ENCODE measurements at regions not wholly inside any gene's neighbourhood (a gene's known extent, or its start where the extent isn't known, plus 50 kb on each side); places are given as distances from the start of the nearest gene placed in this dataset.
A peak's percentile ranks its signal among the peaks of the same experiment; 100 is the strongest.

DNA sequence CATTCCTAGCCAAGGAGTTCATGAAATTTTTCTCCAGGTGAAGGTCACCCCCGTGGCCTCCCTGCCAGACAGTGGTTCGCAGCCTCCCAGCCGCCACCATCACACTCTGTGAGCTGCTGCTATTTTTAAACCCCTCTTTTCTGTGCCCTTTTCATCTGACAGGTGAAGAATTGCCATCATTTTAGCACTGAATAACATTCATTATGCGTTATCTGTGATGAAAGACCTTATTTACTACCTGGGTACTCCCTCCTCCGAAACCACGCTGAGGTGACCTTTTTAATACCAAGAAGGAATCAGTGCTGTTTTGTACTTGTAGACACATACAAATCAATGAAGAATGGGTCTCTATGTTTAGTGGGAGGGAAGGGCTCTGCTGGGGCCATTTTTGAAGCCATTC lies 148.9 kb upstream of the GPR12 start:
- H3K9me3 ChIP-seq = no peaks in the 10 kb centered on the region
- intact Hi-C loops (cut with micrococcal nuclease; ENCODE audit: unreplicated experiment) = no loop called here
- Mint-ChIP-seq H3K27me3 (ENCODE audit: insufficient read depth, unreplicated experiment) (peaks cover 33% of the 10 kb centered on the region), H3K9me3 (ENCODE audit: unreplicated experiment) (no peaks in the 10 kb centered on the region), H3K36me3 (ENCODE audit: insufficient read depth, unreplicated experiment) (no peaks in the 10 kb centered on the region), H3K27ac (ENCODE audit: unreplicated experiment) (no peak overlapping the region), H3K4me1 (ENCODE audit: low read depth, unreplicated experiment) (no peaks in the 10 kb centered on the region), H3K4me3 (ENCODE audit: unreplicated experiment) (no peak overlapping the region)
- no peak overlapping the region for H3K4me3 ChIP-seq (ENCODE audit: low read depth, low read length)
- ChIA-PET POLR2A (no interaction called here), CTCF (no interaction called here)
- H3K27me3 ChIP-seq (replicated peaks; ENCODE audit: control insufficient read depth, insufficient read depth, low read length) = no peaks in the 10 kb centered on the region
- DNase-seq = peak in 1 of 2 experiments; percentile 13
- TF ChIP-seq, protein P1, sequence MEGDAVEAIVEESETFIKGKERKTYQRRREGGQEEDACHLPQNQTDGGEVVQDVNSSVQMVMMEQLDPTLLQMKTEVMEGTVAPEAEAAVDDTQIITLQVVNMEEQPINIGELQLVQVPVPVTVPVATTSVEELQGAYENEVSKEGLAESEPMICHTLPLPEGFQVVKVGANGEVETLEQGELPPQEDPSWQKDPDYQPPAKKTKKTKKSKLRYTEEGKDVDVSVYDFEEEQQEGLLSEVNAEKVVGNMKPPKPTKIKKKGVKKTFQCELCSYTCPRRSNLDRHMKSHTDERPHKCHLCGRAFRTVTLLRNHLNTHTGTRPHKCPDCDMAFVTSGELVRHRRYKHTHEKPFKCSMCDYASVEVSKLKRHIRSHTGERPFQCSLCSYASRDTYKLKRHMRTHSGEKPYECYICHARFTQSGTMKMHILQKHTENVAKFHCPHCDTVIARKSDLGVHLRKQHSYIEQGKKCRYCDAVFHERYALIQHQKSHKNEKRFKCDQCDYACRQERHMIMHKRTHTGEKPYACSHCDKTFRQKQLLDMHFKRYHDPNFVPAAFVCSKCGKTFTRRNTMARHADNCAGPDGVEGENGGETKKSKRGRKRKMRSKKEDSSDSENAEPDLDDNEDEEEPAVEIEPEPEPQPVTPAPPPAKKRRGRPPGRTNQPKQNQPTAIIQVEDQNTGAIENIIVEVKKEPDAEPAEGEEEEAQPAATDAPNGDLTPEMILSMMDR (IDR thresholded peaks at IDR 0.05; ENCODE audit: insufficient read depth in 1 of 2, low read depth in 1 of 2, low read length in 1 of 2, severe bottlenecking in 1 of 2, unreplicated experiment in 1 of 2) = no peak
- H3K36me3 ChIP-seq (ENCODE audit: control insufficient read depth, insufficient read depth, low read length) = no peaks in the 10 kb centered on the region
- no TSS peak for BruUV-seq (replicated peaks)
- no peaks in the 10 kb centered on the region for H3K4me1 ChIP-seq

DNA sequence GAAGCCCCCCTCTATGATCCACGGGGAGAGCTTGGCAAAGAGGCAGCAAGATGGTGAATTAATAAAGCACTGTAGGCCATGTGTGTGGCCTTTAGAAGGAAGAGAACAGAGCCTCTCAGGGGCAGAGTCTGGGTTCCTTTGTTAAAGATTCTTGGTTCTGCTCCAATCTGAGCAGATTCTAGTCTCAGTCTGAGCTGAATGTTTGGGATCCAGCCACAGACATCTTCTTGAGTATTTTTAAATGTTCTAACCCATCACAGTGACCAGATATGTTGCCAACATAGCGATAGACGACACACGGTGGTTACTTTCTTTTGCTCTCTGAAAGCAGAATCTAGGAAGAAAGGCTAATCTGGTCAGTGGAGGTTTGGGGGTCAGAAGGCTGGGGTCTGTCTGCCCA lies 147.5 kb upstream of the GPR12 start:
- no peaks in the 10 kb centered on the region for H3K4me1 ChIP-seq
- Mint-ChIP-seq H3K4me3 (ENCODE audit: unreplicated experiment) (no peak overlapping the region), H3K9me3 (ENCODE audit: unreplicated experiment) (peaks cover 12% of the 10 kb centered on the region), H3K27me3 (ENCODE audit: insufficient read depth, unreplicated experiment) (peaks cover 37% of the 10 kb centered on the region), H3K36me3 (ENCODE audit: insufficient read depth, unreplicated experiment) (no peaks in the 10 kb centered on the region), H3K27ac (ENCODE audit: unreplicated experiment) (no peak overlapping the region), H3K4me1 (ENCODE audit: low read depth, unreplicated experiment) (no peaks in the 10 kb centered on the region)
- H3K9me3 ChIP-seq = peaks cover 6% of the 10 kb centered on the region; the same call in 1 of the 2 replicates
- no peak for DNase-seq
- TF ChIP-seq, protein P1 (IDR thresholded peaks at IDR 0.05; ENCODE audit: insufficient read depth in 1 of 2, low read depth in 1 of 2, low read length in 1 of 2, severe bottlenecking in 1 of 2, unreplicated experiment in 1 of 2) = no peak
- H3K27me3 ChIP-seq (replicated peaks; ENCODE audit: control insufficient read depth, insufficient read depth, low read length) = no peaks in the 10 kb centered on the region
- no peaks in the 10 kb centered on the region for H3K36me3 ChIP-seq (ENCODE audit: control insufficient read depth, insufficient read depth, low read length)
- CTCF ChIA-PET = no interaction called here
- POLR2A ChIA-PET = no interaction called here
- intact Hi-C loops (cut with micrococcal nuclease; ENCODE audit: unreplicated experiment) = no loop called here
- no peak overlapping the region for H3K4me3 ChIP-seq (ENCODE audit: low read depth, low read length)
- no TSS peak for BruUV-seq (replicated peaks)

GRCh38 chr13:26899202-26899601 lies 138.6 kb upstream of the GPR12 start:
- no peaks in the 10 kb centered on the region; the same call in 1 of the 2 replicates for H3K27me3 ChIP-seq (replicated peaks; ENCODE audit: control insufficient read depth, insufficient read depth, low read length)
- peaks cover 19% of the 10 kb centered on the region for H3K27me3 Mint-ChIP-seq (ENCODE audit: insufficient read depth, unreplicated experiment)
- BruUV-seq (replicated peaks) = no TSS peak
- ChIA-PET POLR2A (no interaction called here), CTCF (no interaction called here)
- H3K4me3 Mint-ChIP-seq (ENCODE audit: unreplicated experiment) = no peak overlapping the region
- no peak overlapping the region for H3K4me3 ChIP-seq (ENCODE audit: low read depth, low read length)
- intact Hi-C loops (cut with micrococcal nuclease; ENCODE audit: unreplicated experiment) = no loop called here
- no peaks in the 10 kb centered on the region for H3K36me3 Mint-ChIP-seq (ENCODE audit: insufficient read depth, unreplicated experiment)
- no peak overlapping the region for H3K27ac Mint-ChIP-seq (ENCODE audit: unreplicated experiment)
- H3K4me1 Mint-ChIP-seq (ENCODE audit: low read depth, unreplicated experiment) = no peaks in the 10 kb centered on the region
- H3K9me3 Mint-ChIP-seq (ENCODE audit: unreplicated experiment) = peaks cover 14% of the 10 kb centered on the region
- no peaks in the 10 kb centered on the region for H3K36me3 ChIP-seq (ENCODE audit: control insufficient read depth, insufficient read depth, low read length)
- no peak for DNase-seq
- H3K4me1 ChIP-seq = no peaks in the 10 kb centered on the region
- H3K9me3 ChIP-seq = peaks cover 6% of the 10 kb centered on the region; the same call in 1 of the 2 replicates
- TF ChIP-seq, protein P1 (IDR thresholded peaks at IDR 0.05; ENCODE audit: insufficient read depth in 1 of 2, low read depth in 1 of 2, low read length in 1 of 2, severe bottlenecking in 1 of 2, unreplicated experiment in 1 of 2) = no peak
